GM19455 (cell line): ENCODE measurements at regions not wholly inside any gene's neighbourhood (a gene's known extent, or its start where the extent isn't known, plus 50 kb on each side); places are given as distances from the start of the nearest gene placed in this dataset.

ENCODE experiments used
- ATAC-seq: cut with Tn5 transposase; IDR thresholded peaks from one replicate; pipeline ENCODE4 v1.9.1; 2021; ENCODE audit not compliant: unreplicated experiment

- ATAC-seq = no peak
Measured at GRCh38 chr12:126464153-126464552, 1398.9 kb downstream of the AACS start.

- ATAC-seq = no peak
Measured at GRCh38 chr12:126469211-126469610, 1404.0 kb downstream of the AACS start.

- ATAC-seq = no peak
Measured at GRCh38 chr12:126474703-126475102, 1409.5 kb downstream of the AACS start.

- ATAC-seq = no peak
Measured at GRCh38 chr12:126480451-126480850, 1415.2 kb downstream of the AACS start.

- ATAC-seq = no peak
Measured at GRCh38 chr12:126481688-126482087, 1416.5 kb downstream of the AACS start.

GRCh38 chr12:126482238-126482889 lies 1417.1 kb downstream of the AACS start:
- ATAC-seq = no peak

- ATAC-seq = no peak
Measured at GRCh38 chr12:126483145-126484068, 1418.2 kb downstream of the AACS start.

GRCh38 chr12:126487431-126487980 lies 1422.3 kb downstream of the AACS start:
- ATAC-seq = no peak

GRCh38 chr12:126488806-126489205 lies 1423.6 kb downstream of the AACS start:
- no peak for ATAC-seq

GRCh38 chr12:126492181-126492580 lies 1426.9 kb downstream of the AACS start:
- no peak for ATAC-seq

GRCh38 chr12:126493366-126494108 lies 1428.3 kb downstream of the AACS start:
- ATAC-seq = no peak

GRCh38 chr12:126496201-126496600 lies 1431.0 kb downstream of the AACS start:
- ATAC-seq = no peak

- no peak for ATAC-seq
Measured at GRCh38 chr12:126506426-126507182, 1441.4 kb downstream of the AACS start.

GRCh38 chr12:126507231-126507630 lies 1442.0 kb downstream of the AACS start:
- ATAC-seq = no peak

GRCh38 chr12:126509572-126509971 lies 1444.3 kb downstream of the AACS start:
- no peak for ATAC-seq

- ATAC-seq = no peak
Measured at GRCh38 chr12:126510630-126511029, 1445.4 kb downstream of the AACS start.

- ATAC-seq = no peak
Measured at GRCh38 chr12:126512916-126513913, 1448.0 kb downstream of the AACS start.

GRCh38 chr12:126518596-126519200 lies 1453.5 kb downstream of the AACS start:
- no peak for ATAC-seq

- no peak for ATAC-seq
Measured at GRCh38 chr12:126519833-126520232, 1454.6 kb downstream of the AACS start.
